NOMO-1 treated with dmso at 0.1 percent for 144 hours (cell line): ENCODE measurements at regions not wholly inside any gene's neighbourhood (a gene's known extent, or its start where the extent isn't known, plus 50 kb on each side); places are given as distances from the start of the nearest gene placed in this dataset.
"Not testable (repeated sequence)": the region's sequence is repeated elsewhere in the genome, so short reads cannot be mapped to it uniquely, and the experiment has no call there.

Experiments
- DNase-seq: peaks from one replicate; lab custom pipeline; 2025; ENCODE audit not compliant: unreplicated experiment; lab: John Stamatoyannopoulos, UW

GRCh38 chr14:71804992-71805391, 127.2 kb upstream of the RGS6 start:
- no peak for DNase-seq

- not testable (repeated sequence) for DNase-seq
Measured at GRCh38 chr14:71807049-71807448, 125.2 kb upstream of the RGS6 start.

- DNase-seq: not testable (repeated sequence)
Measured at GRCh38 chr14:71810800-71811199, 121.4 kb upstream of the RGS6 start.

- DNase-seq: no peak
Measured at GRCh38 chr14:71812693-71813092, 119.5 kb upstream of the RGS6 start.

GRCh38 chr14:71815110-71815509, 117.1 kb upstream of the RGS6 start:
- DNase-seq: no peak

- no peak for DNase-seq
Measured at GRCh38 chr14:71824816-71825215, 107.4 kb upstream of the RGS6 start.

GRCh38 chr14:71833476-71833875, 98.8 kb upstream of the RGS6 start:
- DNase-seq: no peak

- no peak for DNase-seq
Measured at GRCh38 chr14:71834284-71835204, 97.7 kb upstream of the RGS6 start.

GRCh38 chr14:71852181-71852580, 80.0 kb upstream of the RGS6 start:
- peak; percentile 46 for DNase-seq

- no peak for DNase-seq
Measured at GRCh38 chr14:71855399-71856036, 76.7 kb upstream of the RGS6 start.

- DNase-seq: no peak
Measured at GRCh38 chr14:71856199-71856919, 75.9 kb upstream of the RGS6 start.

GRCh38 chr14:71863049-71863448, 69.2 kb upstream of the RGS6 start:
- no peak for DNase-seq

GRCh38 chr14:71863766-71864165, 68.5 kb upstream of the RGS6 start:
- DNase-seq: no peak
